Dermis blood vessel endothelial cell (primary cell): ENCODE measurements at regions not wholly inside any gene's neighbourhood (a gene's known extent, or its start where the extent isn't known, plus 50 kb on each side); places are given as distances from the start of the nearest gene placed in this dataset.

Source experiments
- DNase-seq: peaks from one replicate; pipeline ENCODE4 v3.0.0; 2010

DNA sequence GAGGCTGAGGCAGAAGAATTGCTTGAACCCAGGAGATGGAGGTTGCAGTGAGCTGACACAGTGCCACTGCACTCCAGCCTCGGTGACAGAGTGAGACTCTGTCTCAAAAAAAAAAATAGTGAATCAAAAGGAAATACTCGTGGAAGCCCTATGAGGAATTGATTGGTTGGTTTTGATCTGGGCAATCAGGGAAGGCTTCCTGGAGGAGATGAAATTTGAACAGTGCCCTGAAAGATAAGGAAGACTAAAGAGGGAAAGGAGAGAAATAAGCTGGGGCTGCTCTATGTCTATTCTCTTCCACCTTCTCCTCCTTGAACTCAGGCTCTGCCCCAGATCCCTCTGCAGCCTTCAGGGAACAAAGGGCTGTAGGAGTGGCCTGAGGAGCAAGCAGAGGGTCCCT is 54.1 kb downstream of the IRF2BPL start:
- no peak for DNase-seq

DNA sequence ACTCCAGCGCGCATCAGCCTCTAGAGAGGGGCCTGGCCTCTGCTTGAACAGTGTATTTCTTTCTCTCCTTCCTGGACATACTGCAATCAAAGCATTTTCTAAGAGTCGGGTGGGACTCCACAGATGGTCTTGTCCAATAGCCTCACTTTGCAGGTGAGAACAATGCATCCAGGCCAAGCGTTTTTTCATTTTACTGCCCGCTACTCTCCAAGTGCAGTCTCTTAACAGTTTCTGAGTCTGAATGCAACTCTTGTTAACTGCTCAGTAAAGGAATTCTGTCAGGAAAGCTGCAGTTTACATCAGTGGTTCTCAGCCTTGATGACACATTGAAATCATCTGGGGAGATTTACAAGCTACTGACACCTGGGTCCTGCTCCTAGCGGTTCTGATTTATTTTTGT is 57.0 kb downstream of the IRF2BPL start:
- no peak for DNase-seq

DNA sequence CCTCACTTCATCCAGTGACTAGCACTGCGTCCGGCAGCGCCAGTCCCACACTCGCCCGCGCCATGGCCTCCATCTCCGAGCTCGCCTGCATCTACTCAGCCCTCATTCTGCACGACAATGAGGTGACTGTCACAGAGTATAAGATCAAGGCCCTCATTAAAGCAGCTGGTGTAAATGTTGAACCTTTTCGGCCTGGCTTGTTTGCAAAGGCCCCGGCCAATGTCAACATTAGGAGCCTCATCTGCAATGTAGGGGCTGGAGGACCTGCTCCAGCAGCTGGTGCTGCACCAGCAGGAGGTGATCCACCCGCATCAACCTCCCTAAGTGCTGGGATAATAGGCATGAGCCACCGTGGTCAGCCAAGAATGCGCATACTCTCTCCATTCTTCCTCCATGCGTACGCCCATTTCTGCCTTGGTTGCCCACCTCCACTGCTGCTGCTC is 59.9 kb downstream of the IRF2BPL start:
- no peak for DNase-seq

DNA sequence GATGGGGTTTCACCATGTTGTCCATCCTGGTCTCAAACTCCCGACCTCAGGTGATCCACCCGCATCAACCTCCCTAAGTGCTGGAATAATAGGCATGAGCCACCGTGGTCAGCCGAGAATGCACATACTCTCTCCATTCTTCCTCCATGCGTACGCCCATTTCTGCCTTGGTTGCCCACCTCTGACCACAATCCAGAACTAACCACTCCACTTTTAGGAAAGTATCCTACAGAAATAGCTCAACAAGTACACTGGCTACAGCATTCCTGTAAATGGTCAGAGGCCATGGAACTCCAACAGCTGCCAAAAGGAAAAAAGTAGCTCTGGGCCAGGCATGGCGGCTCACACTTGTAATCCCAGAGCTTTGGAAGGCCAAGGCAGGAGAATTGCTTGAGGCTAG is 60.7 kb downstream of the IRF2BPL start:
- DNase-seq = no peak

DNA sequence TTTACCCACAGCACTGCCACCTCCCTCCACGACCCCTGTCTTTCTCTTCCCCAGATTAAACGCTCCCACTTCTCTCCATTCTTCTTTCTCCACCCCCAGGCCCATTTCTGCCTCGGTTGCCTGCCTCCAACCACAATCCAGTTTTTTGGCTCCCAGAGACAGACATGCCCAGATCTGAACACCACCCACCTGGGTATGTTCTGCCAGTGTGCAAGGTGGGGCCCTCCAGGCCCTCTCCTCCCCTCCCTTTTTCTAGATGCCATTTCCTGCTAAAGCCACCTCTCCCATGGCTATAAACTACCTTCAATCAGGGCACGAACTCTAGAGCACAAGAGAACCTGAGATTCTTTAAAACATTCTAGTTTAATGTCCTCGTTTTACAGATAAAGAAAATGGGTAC is 63.3 kb downstream of the IRF2BPL start:
- DNase-seq = no peak

DNA sequence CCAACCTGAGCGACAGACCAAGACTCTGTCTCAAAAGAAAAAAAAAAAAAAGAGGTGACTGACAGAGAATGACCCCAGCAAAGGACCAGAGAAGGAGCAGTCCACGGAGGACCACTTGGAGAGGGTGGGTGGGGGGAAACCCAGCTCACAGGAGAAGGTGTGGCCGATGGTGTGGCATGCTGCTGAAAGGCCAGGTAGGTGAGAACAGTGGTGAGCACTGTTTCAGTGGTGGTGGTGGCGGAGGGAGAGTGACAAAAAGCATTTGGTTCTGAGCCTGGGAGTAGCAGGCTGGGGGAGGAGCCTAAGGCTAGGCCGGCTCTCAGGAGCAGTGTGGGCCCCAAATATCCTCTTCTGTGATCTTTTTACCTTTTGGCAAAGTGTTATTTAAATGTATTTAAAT is 63.8 kb downstream of the IRF2BPL start:
- no peak for DNase-seq

DNA sequence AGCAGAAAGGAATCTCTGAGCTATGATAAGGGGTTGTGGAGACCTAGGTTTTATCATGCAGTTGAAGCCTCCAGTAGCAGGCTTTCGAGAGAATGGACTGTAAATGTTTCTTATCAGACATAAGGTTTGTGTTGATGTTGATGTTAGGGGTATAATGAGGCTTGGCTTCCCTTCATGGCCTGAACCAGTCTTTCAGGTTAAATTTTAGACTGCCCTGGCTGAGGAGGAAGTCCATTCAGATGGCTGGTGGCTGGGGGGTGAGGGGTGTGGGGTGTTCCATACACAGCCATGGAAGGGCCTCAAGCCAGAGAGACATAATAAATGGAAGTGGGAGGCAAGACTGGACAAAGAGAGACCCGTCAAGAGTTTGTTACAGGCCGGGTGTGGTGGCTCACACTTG is 65.1 kb downstream of the IRF2BPL start:
- no peak for DNase-seq

DNA sequence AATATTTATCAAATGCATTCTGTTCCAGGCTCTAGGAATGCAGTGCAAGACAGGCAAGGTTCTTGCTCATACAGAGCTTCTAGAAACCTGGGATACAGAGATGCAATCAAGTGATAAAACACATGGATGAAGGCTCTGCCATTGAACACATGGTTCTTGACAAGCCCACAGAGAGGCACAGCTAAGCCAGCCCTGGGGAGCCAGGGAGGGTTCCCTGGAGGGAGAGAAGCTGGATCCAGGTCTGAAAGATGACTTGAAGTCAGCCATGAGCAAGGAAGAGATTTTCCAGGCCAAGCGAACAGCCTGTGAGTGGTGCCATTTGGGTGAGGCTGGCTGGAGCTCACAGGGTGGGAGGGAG is 66.2 kb downstream of the IRF2BPL start:
- no peak for DNase-seq

DNA sequence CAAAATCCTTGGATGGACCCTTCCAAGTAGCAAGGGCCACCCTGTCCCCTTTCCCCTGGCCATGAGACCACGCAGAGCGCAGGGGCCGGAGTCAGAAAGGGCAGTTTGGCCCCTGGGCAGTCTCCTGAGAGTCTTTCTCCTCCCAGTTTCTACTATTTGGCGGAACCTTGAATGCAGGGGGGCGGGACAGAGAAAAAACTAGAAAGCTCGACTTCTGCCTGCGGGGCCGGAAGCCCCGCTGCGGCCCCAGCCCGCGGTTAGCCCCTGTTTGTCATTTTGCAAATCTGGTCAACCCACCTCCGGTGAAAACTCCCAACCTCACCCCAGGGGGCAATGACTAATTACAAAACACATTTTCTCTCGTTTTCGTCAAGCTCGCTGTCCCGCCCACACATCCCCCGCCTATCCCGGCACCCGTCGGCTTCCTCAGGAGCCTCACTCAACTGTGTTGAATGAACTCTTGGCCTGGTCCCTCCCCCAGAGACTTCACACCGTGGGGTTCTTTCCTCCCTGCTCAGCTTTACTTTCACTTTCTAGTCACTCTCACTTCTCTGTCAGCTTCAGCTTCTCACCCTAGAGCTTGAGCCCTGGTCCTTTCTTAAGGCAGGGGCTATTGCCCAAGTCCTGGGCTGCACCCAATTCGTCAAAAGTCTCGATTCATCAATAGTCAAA is 66.7 kb downstream of the IRF2BPL start:
- DNase-seq = peak; percentile 87

DNA sequence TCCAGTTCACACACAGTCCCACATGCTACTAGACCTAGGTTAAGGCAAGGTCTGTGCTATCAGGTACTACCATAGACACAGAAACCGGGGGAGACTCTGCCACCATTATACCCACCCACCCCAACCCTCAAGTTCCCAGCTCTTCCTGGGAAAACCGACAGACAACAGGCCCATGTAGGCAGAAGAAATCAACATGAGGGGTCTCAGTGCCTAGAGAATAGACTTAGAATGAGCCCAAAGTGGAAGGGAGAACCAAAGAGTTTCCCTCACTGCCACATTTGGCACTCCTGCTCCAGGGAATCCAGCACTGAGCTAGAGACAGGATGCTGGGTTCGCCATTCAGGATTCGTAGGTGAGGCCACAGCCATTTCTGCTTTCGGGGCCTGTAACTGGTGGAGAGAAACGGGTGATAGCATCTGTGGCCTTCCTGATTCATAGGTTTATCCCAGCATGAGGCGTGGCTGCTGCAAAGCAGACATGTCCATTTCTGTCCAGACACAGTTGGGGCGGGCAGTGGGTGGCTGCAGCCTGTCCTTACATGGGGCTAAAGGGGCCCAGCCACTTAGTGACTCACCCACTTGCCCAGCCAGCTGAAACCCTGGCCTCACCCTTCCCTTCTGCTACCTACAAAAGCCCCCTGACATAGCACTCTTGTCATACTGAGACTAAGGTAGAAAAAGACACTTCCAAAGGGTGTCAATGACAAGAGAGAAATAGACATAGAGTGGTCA is 69.4 kb downstream of the IRF2BPL start:
- peak; percentile 55 for DNase-seq

DNA sequence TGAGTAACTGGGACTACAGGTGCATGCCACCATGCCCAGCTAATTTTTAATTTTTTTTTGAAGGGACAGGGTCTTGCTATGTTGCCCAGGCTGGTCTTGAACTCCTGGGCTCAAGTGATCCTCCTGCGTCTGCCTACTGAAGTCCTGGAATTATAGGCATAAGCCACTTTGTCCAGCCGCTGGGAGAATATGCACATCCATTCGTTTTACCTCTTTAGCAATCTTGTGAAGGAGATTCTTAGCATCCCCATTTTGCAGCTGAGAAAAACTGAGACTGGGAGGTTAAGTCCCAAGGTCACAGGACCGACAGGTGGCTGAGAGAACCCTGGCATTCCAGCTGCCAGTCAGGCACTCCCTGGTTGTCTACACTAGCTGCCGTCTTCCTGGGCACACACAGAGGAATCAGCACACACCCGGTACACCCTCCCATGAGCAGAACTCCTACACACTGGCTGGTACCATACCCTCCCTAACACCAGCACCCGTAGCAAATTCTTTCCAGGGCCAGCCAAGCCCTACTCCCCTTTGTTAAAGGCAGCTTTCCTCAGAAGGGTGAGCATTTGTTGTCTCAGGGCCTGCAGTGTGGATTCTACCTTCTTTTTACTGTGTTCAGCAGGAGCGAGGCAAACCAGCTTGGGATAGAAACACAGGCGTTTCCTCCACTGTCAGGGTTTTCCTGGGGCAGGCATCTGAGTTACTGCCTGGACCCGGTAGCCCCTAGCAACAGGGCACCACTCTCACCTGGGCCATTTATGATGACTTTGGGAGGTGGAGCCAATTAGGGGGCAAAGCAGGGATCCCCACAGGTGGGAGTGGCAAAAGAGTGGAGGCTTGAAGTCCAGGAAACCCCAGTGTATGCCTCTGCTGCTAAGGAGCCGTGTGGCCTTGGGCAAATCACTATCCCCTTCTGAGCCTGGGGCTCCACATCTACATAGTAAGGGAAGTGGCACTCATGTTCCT is 70.2 kb downstream of the IRF2BPL start:
- peak; percentile 14 for DNase-seq

DNA sequence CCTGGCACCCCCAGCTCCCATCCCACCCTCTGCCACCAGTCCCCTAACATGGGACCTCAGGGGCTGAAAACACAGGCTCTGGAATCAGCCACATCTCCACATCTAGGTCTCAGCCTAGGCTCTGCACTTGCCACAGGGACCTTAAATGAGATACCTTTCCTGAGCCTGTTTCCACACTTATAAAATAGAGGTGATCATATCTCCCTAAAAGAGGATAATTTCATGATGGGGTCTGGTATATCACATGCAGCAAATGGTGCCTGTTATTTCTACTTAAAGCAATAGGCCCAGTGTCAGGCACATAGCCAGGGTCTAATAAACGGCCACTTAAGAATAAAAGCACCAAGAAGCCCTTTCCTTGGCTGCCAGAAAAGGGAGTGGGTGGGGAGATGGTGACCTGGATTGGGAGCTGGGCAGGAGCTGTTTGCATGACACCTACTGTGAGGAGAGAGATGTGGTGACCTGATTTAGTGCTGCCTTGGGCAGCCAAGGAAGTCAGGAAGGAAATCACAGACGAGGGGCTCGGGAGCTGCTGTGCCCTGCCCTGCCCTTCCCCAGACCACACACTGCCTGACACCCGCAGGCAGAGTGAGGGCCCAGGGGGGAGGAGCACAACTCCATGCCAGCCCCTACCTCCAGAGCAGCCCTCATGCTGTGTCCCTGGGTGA is 71.2 kb downstream of the IRF2BPL start:
- peak; percentile 24 for DNase-seq

DNA sequence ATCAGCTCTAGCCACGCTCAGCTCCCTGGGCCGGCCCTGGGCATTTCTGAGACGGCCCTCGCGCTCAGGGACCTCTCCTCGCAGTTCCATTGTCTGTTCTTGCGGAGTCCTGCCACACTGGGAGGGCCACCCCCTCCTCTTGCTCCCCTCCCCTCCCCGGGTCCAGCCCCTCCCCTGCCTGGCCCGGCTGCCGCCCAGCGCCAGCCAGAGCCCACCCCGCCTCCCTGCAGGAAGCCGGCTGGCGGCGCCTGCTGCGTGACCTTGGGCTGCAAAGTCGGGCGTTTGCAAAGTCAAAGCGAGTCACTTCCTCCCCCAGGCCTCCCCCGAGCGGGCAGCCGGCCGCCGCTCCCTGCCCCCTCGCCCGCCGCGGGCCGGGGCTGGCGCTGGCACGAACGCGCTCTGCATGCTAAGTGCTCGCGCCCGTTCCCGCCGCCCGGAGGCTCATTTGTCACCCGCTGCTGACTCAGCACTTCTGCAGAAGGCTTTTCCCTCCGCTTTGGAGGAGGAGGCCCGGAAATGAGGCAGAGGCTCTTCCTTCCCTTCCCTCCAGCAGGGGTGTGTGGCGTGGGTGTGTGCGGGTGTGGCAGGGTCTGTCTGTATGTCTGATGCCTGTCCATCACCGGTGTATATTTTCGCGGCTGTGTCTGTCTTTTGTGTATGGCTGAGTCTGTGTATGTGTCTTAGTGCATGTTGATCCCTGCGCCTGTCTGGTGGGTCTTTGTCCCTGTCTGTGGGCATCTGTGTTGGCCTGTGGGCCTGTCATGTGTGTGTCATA is 72.0 kb downstream of the IRF2BPL start:
- peak; percentile 96 for DNase-seq

DNA sequence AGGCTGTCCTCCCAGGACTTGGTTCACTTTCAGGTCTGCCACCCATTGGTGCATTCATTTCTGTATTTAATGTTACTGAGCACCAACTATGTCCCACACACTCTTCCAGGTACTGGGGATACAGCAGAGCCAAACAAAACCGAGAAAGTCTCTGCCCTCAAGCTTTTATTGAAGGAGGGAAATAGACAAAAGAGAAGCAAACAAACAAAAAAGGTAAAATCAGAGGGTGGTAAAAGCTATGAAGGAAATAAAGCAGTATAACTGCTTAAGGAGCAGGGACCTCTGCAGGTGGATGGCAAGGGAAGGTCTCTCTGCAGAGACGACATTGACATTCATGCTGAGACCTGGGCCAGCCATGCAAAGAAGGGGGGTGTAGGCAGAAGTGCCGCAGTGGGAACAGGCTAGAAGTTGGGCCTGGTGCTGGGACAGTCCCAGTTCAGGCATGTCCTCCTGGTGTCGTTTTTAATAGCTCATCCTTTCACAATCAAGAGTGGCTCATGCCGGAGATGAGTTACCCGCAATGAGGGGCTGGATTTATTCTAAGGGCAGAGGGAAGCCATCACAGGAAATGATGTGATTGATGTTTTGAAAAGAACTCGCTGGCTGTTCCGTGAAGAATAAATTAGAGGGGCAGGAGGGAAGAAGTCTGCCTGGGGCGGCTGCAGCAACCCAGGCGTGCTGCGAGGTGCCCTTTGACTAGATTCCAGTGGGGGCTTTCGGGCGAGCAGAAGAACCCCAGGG is 72.8 kb downstream of the IRF2BPL start:
- DNase-seq = peak; percentile 75

DNA sequence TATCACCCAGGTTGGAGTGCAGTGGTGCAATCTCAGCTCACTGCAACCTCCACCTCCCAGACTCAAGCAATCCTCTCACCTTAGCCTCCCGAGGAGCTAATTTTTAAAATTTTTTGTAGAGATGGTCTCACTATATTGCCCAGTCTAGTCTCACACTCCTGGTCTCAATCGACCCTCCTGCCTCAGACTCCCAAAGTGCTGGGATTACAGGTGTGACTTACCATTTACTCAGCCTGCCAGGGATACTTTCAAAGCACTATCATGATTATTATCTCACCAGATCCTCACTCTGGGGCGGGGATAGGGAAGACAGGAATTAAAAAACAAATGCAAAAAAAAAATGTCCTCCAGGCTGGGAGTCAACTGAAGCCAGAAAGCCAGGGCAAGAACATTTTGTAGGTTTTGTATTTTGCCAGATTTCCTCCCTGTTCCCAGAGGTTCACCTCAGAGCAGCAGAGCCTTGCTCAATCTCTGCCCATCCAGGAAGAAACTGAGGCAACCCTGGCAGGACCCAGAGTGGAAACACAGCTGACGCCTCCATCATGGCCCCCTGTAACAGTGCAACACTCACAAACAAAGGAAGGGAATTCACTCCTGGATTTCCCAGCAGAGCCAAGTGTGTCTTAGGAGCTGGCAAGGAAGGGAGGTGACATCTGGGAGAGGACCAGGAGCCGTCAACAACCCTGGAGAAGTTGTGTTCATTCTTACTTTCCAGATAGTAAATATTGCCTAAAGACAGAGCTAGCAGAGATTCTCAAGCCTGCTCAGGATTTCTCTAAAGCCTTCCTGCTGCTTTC is 73.9 kb downstream of the IRF2BPL start:
- peak; percentile 25 for DNase-seq

DNA sequence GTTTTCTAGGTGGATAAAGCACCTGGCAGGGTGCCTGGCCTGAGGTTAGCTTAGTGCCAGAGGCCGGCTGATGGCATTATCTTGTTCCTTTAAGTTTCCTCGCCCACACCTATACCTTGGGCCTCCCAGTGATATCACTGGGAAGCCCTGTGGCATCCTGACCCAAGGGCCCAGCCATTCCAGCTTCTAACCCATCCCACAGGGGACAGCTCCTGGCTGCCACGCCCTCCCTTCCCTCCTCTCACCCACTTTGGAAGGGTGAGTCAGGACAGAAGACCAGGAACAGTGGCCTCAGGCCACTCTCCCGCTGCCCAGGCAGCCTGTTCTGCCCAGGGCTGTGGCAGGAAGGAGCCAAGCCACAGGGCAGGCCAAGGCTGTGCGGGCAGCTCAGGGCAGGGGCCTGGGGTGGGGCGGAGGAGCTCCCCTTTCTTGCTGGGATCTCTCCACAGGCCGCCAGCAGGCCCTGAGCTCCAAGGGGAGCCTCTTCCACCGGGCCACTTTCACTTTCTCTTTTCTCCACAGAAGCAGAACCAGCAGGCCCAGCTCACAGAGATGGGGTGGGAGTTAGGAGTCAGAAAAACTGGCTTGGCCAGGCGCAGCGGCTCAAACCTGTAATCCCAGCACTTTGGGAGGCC is 75.1 kb downstream of the IRF2BPL start:
- DNase-seq = peak; percentile 69

DNA sequence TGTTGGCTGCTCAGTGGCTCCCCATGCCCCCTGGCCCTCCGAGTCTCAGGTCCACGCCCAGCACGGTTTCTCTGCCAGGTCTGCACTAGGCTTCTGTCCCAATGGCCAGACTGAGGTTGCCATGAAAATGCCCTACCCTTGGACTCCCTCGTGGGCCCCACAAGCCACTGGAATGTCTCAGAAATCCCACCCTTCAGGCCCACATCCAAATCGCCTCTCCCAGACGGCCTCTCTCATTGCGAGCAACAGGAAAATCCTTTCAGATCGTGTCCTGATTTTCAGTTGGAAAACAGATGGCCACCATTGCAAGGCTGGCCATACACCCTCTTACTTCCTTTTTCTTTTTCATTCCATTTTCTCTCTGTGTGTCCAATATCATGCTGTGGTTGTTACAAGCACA is 77.3 kb downstream of the IRF2BPL start:
- DNase-seq = peak; percentile 16

DNA sequence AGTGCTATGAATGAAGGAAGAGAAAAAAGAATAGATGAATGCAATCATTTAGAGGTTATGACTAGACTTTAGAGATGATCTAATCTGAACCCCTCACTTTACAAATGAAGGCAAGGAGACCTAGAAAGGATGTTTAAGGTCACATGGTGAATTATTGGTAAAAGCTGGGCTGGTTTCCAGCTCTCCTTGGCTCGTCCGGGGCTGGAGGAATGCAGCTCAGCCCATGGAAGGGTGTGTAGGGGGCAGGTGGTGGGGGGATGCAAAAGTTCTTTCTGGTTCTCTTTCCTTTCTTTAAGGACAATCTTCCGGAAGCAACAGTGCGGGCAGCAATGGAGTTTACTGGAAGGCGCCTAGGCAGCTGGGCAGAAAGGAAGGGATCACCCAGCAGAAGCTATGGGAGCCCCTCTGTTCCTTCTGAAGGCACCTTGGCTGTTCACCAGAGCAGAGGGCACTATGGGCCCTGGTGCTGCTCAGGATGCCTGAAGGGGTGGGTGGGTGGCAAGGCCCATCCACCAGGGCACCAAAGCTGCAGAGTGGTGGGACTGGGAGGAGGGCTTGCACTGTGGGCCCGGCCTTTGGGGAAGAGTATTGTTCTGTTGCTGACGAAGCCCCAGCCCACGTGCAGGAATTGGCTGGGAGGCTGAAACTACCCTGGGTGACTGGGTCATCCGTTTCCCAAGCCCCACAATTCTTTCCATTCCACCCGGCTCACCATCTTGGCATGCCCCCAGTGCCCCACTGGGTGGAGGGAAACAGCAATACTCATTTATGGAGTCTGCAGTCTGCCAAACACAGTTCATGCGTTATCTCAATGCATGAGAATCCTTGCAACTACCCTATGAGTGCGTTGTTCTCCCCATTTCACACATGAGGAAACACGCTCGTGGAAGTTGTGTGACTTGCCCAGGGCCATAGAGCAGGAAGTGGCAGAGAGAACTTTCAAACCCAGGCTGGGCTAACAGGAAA is 78.2 kb downstream of the IRF2BPL start:
- DNase-seq = peak; percentile 88

DNA sequence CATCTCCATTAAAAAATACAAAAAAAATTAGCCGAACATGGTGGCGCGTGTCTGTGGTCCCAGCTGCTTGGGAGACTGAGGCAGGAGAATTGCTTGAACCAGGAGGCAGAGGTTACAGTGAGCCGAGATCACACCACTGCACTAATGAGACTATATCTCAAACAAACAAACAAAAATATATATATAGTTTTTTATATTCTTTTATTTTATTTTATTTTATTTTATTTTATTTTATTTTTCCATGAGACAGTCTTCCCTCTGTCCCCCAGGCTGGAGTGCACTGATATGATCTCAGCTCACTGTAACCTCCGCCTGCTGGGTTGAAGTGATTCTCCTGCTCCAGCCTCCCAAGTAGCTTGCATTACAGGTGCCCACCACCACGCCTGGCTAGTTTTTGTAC is 79.5 kb downstream of the IRF2BPL start:
- DNase-seq = no peak
